ENCODE measurements at regions not wholly inside any gene's neighbourhood (a gene's known extent, or its start where the extent isn't known, plus 50 kb on each side); places are given as distances from the start of the nearest gene placed in this dataset.

GRCh38 chr1:90475631-90476030 is 241.5 kb downstream of the BARHL2 start:
- no peak overlapping the region for H3K4me3 ChIP-seq (replicated peaks; ENCODE audit: low read depth, low read length)
- no peak for DNase-seq (ENCODE audit: extremely low read depth, low read depth)
- no peak for TF ChIP-seq CTCF (IDR thresholded peaks at IDR 0.05; ENCODE audit: low read depth, low read length, missing control alignments)

- no peak overlapping the region for H3K4me3 ChIP-seq (replicated peaks; ENCODE audit: low read depth, low read length)
- no peak for DNase-seq (ENCODE audit: extremely low read depth, low read depth)
- TF ChIP-seq CTCF (IDR thresholded peaks at IDR 0.05; ENCODE audit: low read depth, low read length, missing control alignments), result no peak
Observed at GRCh38 chr1:90474731-90475130, 242.4 kb downstream of the BARHL2 start.

GRCh38 chr1:90474158-90474557 is 242.9 kb downstream of the BARHL2 start:
- no peak for DNase-seq (ENCODE audit: extremely low read depth, low read depth)
- no peak overlapping the region for H3K4me3 ChIP-seq (replicated peaks; ENCODE audit: low read depth, low read length)
- TF ChIP-seq CTCF (IDR thresholded peaks at IDR 0.05; ENCODE audit: low read depth, low read length, missing control alignments), result no peak

- no peak overlapping the region for H3K4me3 ChIP-seq (replicated peaks; ENCODE audit: low read depth, low read length)
- TF ChIP-seq CTCF (IDR thresholded peaks at IDR 0.05; ENCODE audit: low read depth, low read length, missing control alignments), result no peak
- DNase-seq (ENCODE audit: extremely low read depth, low read depth), result no peak
Observed at GRCh38 chr1:90472775-90473174, 244.3 kb downstream of the BARHL2 start.

- TF ChIP-seq CTCF (IDR thresholded peaks at IDR 0.05; ENCODE audit: low read depth, low read length, missing control alignments), result no peak
- no peak for DNase-seq (ENCODE audit: extremely low read depth, low read depth)
Observed at GRCh38 chr1:90459570-90459969, 257.5 kb downstream of the BARHL2 start.

GRCh38 chr1:90457985-90458384 is 259.1 kb downstream of the BARHL2 start:
- DNase-seq (ENCODE audit: extremely low read depth, low read depth), result no peak
- no peak for TF ChIP-seq CTCF (IDR thresholded peaks at IDR 0.05; ENCODE audit: low read depth, low read length, missing control alignments)
- no peak overlapping the region for H3K4me3 ChIP-seq (replicated peaks; ENCODE audit: low read depth, low read length)

More at GRCh38 chr1:90459570-90459969, 257.5 kb downstream of the BARHL2 start:
- no peak overlapping the region for H3K4me3 ChIP-seq (replicated peaks; ENCODE audit: low read depth, low read length)

- H3K4me3 ChIP-seq (replicated peaks; ENCODE audit: low read depth, low read length), result no peak overlapping the region
- DNase-seq (ENCODE audit: extremely low read depth, low read depth), result no peak
- TF ChIP-seq CTCF (IDR thresholded peaks at IDR 0.05; ENCODE audit: low read depth, low read length, missing control alignments), result no peak
Observed at GRCh38 chr1:90452491-90452890, 264.6 kb downstream of the BARHL2 start.

Measured in HFF-Myc (cell line).